C1 segment of cervical spinal cord (tissue), 14 donors: ENCODE measurements at regions not wholly inside any gene's neighbourhood (a gene's known extent, or its start where the extent isn't known, plus 50 kb on each side); places are given as distances from the start of the nearest gene placed in this dataset.

Experiments used
- DNase-seq, 14 donors: peaks; one replicate each; lab custom pipeline; 2025; lab: John Stamatoyannopoulos, UW

- DNase-seq = no peak
These were observed 173.5 kb downstream of the DDX1 start for GRCh38 chr2:15765211-15765610.

DNA sequence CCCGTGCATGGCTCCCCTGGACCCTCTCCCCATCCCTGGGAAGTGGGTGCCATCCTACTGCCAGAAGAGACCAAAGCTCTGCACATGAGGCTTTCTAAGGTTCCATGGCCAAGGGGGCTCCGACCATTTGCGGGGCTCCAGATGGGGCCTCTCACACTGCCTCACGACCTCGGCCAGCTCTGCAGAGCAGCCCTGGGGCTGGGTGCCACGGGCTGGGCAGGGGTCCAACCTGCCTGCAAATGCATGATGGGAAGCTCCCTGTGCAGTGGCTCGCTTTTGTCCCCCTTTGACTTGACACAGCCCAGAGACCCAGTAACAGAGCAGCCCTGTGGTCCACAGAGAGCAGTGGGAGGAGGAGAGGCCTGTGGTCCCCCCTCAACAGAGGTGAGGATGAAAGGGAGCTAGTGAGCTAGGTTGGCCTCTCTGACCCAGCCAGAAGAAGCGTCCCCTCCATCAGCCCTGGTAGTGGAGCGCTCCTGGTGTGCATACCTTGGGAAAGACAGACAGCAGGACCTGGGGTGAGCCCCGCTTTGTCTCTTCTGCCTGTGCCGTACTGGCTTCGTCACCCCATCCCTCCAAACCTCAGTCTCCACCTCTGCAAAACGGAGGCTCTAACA lies 174.1 kb downstream of the DDX1 start:
- DNase-seq = no peak

- no peak for DNase-seq
These were observed 174.0 kb upstream of the MYCN start for GRCh38 chr2:15766303-15766861.

DNA sequence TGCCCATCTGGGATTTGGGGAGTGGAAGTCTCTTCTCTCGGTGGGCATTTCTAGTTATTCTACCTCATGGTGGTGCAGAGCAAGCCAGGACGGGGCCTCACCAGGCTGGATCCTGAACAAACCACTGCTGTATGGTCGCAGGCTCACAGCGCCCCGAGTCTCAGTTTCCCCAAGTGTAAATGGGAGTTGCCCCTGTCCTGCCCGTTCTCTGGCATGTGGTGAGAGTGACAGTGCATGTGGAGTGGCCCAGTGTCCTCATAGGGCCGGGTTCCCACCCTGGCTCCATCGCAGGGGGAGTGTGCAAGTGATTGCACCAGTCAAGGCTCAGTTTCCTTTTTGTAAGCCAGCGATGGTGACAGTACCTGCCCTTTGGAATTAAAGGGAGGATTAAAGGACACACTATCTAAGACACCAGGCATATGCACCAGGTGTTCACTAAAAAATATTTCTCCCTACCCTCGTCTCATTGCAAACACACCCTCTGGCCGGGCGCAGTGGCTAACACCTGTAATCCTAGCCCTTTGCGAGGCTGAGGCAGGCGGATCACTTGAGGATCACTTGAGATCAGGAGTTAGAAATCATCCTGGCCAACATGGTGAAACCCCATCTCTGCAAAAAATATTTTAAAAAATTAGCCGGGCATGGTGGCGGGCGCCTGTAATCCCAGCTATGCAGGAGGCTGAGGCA lies 173.3 kb upstream of the MYCN start:
- no peak for DNase-seq

GRCh38 chr2:15767679-15768078 lies 172.7 kb upstream of the MYCN start:
- no peak for DNase-seq

DNA sequence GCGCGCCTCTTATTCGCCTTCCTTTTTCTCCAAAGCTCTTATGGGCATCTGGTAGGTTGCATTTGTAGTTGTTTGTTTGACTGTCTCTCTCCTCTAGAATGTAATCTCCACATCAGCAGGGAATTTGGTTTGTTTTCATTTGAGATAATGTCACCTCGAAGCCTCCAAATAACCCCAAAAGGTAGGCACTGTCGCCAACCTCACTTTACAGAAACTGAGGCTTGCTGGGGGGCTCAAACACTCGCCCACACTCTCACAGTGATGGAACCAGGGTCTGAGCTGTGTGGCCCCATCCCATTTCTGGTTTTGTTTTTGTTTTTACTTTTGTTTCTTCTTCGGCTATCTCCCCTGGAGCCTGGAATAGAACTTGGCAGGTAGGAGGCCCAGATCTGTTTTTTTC lies 172.2 kb upstream of the MYCN start:
- DNase-seq = no peak

DNA sequence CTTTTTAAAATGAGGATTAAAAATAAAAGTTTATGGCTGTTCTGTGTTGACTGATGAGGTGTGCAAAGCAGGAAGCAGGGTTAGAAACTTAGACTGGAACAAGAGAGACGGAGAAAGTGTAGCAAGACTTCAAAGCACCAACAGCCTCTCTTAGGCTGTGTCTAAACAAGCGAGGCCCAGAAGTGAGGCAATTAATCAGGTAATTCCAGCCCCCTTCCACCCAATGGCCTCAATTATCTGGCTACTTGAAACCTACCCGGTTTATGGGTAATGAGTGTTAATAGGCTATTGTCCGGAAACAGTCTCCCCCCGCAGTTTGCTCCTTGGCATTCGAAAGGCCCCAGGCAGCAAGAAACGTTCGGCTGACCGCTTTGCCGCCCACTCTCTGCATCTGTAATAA lies 171.7 kb upstream of the MYCN start:
- DNase-seq = no peak

GRCh38 chr2:15769235-15769634 lies 171.1 kb upstream of the MYCN start:
- no peak for DNase-seq

DNA sequence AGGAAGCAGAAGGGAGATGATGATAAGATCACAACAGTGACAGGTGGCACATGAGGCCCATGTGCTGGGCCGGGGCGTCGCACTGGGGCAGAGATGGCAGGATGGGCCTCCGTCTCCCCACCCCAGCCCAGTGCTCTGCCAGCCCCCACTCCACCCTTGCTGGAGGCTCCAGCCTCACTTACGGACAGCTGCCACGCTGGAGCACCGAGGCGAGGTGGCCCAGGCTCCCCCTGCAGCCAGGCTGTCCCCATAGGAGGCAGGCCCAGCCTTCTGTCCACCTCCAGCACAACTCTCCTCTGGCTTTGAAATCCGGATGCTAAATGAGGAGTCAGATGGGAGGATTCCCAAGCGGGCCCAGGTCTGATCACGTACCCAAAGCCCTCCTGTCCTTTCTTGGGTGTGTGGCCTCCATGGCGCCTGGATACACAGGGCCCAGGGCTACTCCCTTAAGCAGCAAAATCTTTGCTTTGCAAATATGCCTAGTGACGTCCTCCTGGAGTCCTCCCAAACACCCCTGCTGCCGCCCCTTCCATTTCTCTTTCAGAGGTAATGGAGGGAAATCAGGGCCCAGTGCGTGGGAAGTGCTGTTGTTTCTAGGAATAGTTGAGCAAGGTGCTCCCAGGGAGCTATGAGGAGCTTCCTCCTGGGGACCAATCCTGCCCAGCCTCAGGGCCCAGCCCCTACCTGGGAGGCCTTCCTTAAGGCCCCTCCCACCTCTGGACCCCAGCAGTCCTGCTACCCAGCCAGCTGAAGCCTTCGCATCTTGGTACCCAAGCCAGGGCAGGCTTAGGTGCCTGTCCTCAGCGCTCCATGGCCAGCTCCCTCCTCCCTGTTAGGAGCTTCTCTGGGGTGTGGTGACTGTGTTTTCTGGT lies 170.4 kb upstream of the MYCN start:
- DNase-seq = no peak

DNA sequence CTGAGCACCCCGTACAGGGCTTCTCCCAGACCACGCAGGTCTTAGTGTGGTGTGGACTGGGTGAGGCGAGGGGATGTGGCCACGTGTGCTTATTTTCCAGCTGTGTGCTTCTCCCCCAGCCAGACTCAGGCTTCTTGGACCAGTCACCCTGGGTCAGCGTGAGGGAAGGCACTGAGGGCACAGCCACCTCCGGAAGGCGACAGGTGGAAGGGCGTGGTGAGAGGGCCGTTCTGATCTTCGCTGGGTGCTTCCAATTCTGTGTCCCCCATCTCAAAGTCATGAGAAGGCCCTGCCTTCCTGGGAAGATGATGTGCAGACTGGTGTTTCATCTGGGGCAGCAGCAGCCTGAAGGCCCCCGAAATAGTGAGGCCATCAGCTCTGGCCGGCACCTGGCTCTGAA lies 169.7 kb upstream of the MYCN start:
- DNase-seq = no peak

DNA sequence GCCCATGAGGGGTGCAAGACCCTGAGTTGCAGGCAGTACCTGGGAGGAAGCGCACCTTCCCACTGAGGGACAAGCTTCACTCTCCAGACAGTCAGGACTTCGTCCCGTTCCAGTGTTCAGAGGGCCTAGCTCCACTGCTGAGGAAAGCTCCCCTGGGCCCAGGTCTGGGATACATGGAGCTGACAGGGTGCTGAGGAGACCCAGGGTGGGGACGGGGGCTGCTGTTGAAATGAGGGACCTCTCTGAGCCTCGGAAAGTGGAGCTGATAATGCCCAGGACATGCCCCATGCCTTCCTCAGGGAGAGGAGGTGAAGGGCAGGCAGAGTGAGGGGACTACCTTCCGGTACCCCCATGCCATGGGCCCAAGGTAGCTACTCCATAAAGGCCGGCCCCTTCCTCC lies 169.2 kb upstream of the MYCN start:
- no peak for DNase-seq

DNA sequence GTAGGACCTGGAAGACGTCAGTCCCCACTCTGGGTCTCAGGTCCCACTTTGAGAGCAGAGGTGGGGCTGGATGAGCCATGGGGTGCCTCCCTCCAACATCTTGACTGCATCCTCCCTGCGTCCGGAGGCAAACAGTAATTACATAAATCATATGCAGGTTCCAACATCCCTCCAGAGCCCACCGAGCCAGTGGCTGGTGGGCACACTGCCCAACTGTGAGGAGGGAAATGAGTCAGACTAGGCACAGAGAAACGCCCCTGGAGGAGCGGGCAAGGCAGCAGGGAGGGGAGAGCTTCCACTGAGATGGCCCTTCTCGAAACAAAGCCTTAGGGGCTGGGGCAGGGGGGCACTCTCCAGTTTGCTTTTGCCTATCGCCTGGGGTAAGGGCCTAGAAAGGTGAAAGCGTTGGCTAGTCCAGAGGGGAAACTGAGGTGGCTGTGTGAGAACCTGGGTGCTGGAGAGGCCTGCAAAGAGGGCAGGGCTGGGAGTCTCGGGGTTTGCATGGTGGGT lies 168.2 kb upstream of the MYCN start:
- no peak for DNase-seq

DNA sequence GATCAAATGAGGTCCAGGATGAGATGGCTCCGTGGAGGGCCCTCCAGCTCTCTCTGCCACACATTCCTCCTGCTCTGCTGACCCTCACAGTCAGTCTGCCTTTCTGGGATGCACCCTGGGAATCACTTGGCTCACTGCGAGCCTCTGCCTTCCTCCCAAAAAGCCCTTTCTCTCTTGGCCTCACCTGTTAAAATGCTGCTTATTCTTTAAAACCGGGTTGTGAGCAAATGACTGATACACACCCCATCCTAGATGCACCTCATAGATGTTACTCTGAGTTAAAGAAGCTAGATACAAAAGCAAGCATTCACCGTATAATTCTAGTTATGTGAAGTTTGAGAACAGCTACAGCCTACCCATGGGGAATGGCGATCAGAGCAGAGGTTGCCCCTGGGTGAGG lies 167.7 kb upstream of the MYCN start:
- no peak for DNase-seq

- no peak for DNase-seq
These were observed 167.1 kb upstream of the MYCN start for GRCh38 chr2:15773204-15773603.

DNA sequence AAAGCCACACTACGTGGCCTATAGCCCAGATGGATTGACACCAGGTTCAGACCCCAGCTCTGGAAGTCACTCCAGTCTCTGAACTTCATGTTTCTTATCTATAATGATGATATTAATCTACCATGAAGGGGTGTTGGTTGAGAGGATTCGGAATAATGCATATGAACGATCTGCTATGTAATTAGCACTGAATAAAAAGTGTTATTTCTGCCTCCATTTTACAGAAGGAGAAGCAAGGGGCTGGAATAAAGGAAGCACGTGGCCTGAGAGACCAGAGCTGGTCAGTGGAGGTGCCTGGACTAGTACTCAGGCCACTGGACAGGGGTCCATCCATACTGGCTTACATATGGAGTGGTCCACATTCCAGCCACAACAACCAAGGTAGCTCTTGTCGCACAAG lies 166.5 kb upstream of the MYCN start:
- no peak for DNase-seq

DNA sequence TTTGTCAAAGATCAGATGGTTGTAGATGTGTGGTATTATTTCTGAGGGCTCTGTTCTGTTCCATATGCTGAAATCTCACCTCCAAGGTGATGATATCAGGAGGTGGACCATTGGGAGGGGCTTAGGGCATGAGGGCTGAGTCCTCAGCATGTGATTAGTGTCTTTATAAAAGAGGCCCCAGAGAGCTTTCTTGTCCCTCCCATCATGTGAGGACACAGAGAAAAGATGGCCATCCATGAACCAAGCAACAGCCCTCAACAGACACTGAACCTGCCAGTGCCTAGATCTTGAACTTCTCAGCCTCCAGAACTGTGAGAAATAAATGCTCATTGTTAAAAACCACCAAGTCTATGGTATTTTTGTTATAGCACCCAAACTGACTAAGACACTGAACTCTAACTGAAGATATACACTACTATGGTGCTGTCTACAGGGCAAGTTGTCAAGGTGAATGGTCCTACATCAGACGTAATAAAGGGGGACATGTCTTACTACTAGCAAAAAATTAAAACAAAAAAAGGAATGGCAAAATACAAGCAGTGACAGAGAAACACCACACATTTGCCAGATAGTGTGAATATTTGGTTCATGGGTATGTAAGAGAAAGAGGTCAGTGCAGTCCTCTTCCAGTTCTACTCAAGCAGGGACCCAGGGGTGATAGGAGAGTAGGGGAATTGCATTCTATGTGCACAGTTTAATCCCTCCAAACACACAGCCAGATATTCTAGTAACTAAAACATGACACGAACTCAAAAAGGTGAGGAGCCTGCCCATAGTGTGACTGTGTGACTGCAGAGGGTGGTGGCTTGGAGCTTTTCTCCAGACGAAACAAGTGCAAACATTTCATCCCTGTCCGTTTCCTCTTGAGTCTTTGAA lies 164.4 kb upstream of the MYCN start:
- no peak for DNase-seq

GRCh38 chr2:15776629-15776919 lies 163.8 kb upstream of the MYCN start:
- DNase-seq = no peak

DNA sequence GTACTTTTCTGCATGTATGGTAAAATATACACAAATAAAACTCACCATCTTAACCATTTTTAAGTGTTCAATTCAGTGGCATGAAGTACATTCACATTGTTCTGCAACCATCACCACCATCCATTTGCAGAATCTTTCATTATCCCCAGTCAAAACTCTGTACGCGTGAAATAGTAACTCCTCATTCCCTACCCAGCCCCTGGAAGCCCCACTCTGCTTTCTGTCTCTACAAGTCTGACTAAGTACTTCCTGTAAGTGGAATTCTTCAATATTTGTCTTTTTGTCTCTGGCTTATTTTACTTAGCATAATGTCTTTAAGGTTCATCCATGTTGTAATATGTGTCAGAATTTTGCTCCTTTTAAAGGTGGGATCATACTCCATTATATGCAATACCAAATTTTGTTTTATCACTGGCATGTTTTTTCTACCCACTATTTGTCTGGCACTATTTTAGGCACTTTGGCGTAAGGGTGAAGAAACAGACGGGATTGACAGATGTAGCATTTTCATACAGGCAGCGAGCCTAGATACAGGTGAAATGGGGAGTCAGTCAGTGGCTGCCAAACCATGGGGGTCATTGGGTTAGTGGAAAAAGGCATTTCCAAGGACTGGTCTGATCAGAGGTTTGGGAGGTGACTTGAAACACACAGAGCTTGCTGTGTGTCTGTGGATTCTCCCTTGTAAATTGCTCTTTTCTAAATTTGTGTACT lies 163.2 kb upstream of the MYCN start:
- DNase-seq = no peak

GRCh38 chr2:15777795-15778371 lies 162.5 kb upstream of the MYCN start:
- DNase-seq = no peak

DNA sequence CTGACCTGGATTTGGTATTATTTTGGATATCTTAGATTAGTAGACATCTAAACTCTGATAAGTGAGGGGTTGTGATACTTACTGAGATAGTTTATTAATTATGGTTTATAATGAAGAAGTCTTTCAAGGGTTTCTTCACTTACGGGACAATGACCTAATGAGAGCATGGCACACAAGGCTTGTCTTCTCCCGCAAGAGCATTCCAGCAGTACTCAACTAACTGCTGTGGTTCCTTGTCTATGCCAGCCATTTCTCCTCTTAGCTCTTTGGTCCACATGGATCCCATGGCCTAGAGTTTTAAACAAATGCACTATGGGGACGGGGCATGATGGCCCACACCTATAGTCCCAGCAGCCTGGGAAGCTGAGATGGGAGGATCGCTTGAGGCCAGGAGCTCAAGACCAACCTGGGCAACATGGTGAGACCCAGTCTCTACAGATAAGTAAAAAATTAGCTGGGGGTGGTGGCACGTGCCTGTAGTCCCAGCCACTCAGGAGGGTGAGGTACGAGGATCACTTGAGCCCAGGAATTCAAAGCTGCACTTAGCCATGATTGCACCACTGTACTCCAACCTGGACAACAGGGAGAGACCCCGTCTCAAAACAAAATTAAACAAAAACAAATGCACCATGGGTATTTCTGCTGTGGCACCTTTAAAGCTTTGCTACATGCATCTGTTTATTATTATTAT lies 161.7 kb upstream of the MYCN start:
- no peak for DNase-seq
